ENCODE measurements at regions not wholly inside any gene's neighbourhood (a gene's known extent, or its start where the extent isn't known, plus 50 kb on each side); places are given as distances from the start of the nearest gene placed in this dataset.

DNA sequence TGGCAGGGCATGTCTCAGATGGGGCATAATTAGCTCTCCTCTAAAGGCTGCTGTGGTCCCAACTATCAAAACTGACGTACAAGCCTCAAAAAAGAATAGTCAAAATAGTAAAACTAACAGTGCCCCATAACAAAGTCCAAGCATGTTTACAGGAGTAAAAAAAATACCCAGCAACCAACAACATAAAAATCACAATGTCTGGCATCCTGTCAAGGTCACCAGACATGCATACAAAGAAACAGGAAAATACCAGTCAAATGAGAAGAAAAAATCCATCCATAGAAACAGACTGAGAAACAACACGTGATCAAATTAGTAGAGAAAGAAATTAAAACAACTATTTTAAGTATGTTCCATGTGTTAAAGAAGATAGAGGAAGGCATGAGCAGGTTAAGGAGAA lies 131.2 kb upstream of the C14orf180 start:
- DNase-seq = no peak
- ChIA-PET CTCF (no interaction called here), POLR2A (no interaction called here)
- H3K27me3 Mint-ChIP-seq = peaks cover 35% of the 10 kb centered on the region
- no peaks in the 10 kb centered on the region for H3K36me3 ChIP-seq (ENCODE audit: insufficient read depth, low read length)
- H3K27ac Mint-ChIP-seq = no peak overlapping the region
- no peak overlapping the region for H3K4me3 ChIP-seq (ENCODE audit: low read length)
- ATAC-seq (ENCODE audit: poor library complexity) = no peak
- H3K4me1 ChIP-seq (ENCODE audit: insufficient read depth, low read length) = no peaks in the 10 kb centered on the region
- H3K27ac ChIP-seq (ENCODE audit: low read depth in 1 of 2, low read length in 2 of 2) = no peak overlapping the region
- intact Hi-C loops (cut with DNase I, micrococcal nuclease) = no loop called here
- H3K9me3 ChIP-seq (ENCODE audit: control insufficient read depth in 1 of 2, insufficient read depth in 1 of 2, low read length in 2 of 2) = peaks cover 7 to 12% of the 10 kb centered on the region in 2 experiments
- peaks cover 16 to 17% of the 10 kb centered on the region in 2 experiments for H3K27me3 ChIP-seq (ENCODE audit: control insufficient read depth in 1 of 2, insufficient read depth in 2 of 2, low read length in 2 of 2)
- H3K4me3 Mint-ChIP-seq = no peak overlapping the region
- no peaks in the 10 kb centered on the region for H3K36me3 Mint-ChIP-seq (ENCODE audit: low read depth)
- H3K9me3 Mint-ChIP-seq = peaks cover 12% of the 10 kb centered on the region
- TF ChIP-seq, protein P1, sequence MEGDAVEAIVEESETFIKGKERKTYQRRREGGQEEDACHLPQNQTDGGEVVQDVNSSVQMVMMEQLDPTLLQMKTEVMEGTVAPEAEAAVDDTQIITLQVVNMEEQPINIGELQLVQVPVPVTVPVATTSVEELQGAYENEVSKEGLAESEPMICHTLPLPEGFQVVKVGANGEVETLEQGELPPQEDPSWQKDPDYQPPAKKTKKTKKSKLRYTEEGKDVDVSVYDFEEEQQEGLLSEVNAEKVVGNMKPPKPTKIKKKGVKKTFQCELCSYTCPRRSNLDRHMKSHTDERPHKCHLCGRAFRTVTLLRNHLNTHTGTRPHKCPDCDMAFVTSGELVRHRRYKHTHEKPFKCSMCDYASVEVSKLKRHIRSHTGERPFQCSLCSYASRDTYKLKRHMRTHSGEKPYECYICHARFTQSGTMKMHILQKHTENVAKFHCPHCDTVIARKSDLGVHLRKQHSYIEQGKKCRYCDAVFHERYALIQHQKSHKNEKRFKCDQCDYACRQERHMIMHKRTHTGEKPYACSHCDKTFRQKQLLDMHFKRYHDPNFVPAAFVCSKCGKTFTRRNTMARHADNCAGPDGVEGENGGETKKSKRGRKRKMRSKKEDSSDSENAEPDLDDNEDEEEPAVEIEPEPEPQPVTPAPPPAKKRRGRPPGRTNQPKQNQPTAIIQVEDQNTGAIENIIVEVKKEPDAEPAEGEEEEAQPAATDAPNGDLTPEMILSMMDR (IDR thresholded peaks at IDR 0.05) = no peak
- no peaks in the 10 kb centered on the region for H3K4me1 Mint-ChIP-seq (ENCODE audit: low read depth)

DNA sequence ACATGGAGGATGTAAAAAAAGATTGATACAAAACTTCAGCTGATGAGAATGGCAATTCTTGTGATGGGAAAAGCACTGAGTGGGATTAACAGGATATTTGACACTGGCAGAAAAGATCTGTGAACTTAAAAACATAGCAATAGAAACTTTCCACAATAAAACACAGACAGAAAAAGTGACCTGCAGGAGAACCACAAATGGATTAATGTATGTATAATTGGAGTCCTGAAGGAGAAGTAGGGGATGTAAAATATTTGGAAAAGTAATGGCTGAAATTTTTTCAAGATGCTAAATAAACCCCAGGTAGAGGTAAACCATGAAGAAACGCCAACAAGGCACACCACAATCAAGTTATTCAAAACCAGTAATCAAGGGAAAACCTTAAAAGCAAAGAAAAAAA lies 130.8 kb upstream of the C14orf180 start:
- no peak for ATAC-seq (ENCODE audit: poor library complexity)
- H3K9me3 Mint-ChIP-seq = peaks cover 12% of the 10 kb centered on the region
- no peaks in the 10 kb centered on the region for H3K36me3 Mint-ChIP-seq (ENCODE audit: low read depth)
- POLR2A ChIA-PET = no interaction called here
- DNase-seq = no peak
- H3K27me3 Mint-ChIP-seq = peaks cover 35% of the 10 kb centered on the region
- H3K4me1 ChIP-seq (ENCODE audit: insufficient read depth, low read length) = no peaks in the 10 kb centered on the region
- H3K27me3 ChIP-seq (ENCODE audit: control insufficient read depth in 1 of 2, insufficient read depth in 2 of 2, low read length in 2 of 2) = peaks cover 16 to 17% of the 10 kb centered on the region in 2 experiments
- intact Hi-C loops (cut with DNase I, micrococcal nuclease) = no loop called here
- no peak overlapping the region for H3K4me3 Mint-ChIP-seq
- CTCF ChIA-PET = no interaction called here
- no peak overlapping the region for H3K27ac Mint-ChIP-seq
- no peak overlapping the region for H3K27ac ChIP-seq (ENCODE audit: low read depth in 1 of 2, low read length in 2 of 2)
- H3K4me1 Mint-ChIP-seq (ENCODE audit: low read depth) = no peaks in the 10 kb centered on the region
- TF ChIP-seq, protein P1 (IDR thresholded peaks at IDR 0.05) = no peak
- H3K36me3 ChIP-seq (ENCODE audit: insufficient read depth, low read length) = no peaks in the 10 kb centered on the region
- H3K4me3 ChIP-seq (ENCODE audit: low read length) = no peak overlapping the region
- H3K9me3 ChIP-seq (ENCODE audit: control insufficient read depth in 1 of 2, insufficient read depth in 1 of 2, low read length in 2 of 2) = peaks cover 7 to 12% of the 10 kb centered on the region in 2 experiments

DNA sequence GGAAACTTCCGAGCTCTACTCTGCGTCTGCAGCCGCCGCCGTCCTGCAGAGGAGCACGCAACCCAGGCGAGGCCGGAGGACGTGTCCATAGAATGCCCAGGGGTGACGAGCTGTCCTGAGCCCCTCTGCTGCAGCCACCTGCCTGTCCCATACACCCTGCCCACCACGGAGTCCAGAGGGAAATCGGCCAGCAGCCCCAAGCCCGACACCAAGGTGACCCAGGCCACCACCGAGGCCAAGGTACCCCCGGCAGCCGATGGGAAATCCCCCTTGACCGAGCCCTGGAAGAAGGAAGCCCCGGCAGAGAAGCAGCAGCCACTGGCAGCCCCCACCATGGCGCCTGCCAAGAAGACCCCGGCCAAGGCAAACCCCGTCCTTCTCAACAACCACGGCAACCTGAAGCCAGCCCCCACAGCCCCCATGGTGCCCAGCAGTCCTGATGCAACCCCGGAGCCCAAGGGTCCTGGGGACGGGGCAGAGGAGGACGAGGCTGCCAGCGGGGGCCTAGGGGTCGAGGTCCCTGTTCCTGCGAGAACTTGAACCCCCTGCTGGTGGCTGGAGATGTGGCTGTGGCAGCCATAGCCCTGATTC lies 128.7 kb upstream of the C14orf180 start:
- H3K27ac ChIP-seq (ENCODE audit: low read depth in 1 of 2, low read length in 2 of 2) = no peak overlapping the region
- ChIA-PET CTCF (no interaction called here), POLR2A (no interaction called here)
- Mint-ChIP-seq H3K27me3 (peaks cover 35% of the 10 kb centered on the region), H3K36me3 (ENCODE audit: low read depth) (no peaks in the 10 kb centered on the region), H3K9me3 (peaks cover 12% of the 10 kb centered on the region), H3K4me3 (no peak overlapping the region), H3K27ac (no peak overlapping the region), H3K4me1 (ENCODE audit: low read depth) (no peaks in the 10 kb centered on the region)
- peaks cover 16 to 17% of the 10 kb centered on the region in 2 experiments for H3K27me3 ChIP-seq (ENCODE audit: control insufficient read depth in 1 of 2, insufficient read depth in 2 of 2, low read length in 2 of 2)
- H3K36me3 ChIP-seq (ENCODE audit: insufficient read depth, low read length) = no peaks in the 10 kb centered on the region
- no peaks in the 10 kb centered on the region for H3K4me1 ChIP-seq (ENCODE audit: insufficient read depth, low read length)
- TF ChIP-seq, protein P1 (IDR thresholded peaks at IDR 0.05) = no peak
- ATAC-seq (ENCODE audit: poor library complexity) (no peak), DNase-seq (no peak)
- H3K9me3 ChIP-seq (ENCODE audit: control insufficient read depth in 1 of 2, insufficient read depth in 1 of 2, low read length in 2 of 2) = peaks cover 7 to 12% of the 10 kb centered on the region in 2 experiments
- intact Hi-C loops (cut with DNase I, micrococcal nuclease) = no loop called here
- H3K4me3 ChIP-seq (ENCODE audit: low read length) = no peak overlapping the region
